Esophagus squamous epithelium (tissue), 4 donors: ENCODE measurements at regions not wholly inside any gene's neighbourhood (a gene's known extent, or its start where the extent isn't known, plus 50 kb on each side); places are given as distances from the start of the nearest gene placed in this dataset.

Experiments
- POLR2A ChIP-seq, 4 donors: fragments of 450-650 bp; IDR thresholded peaks; one replicate each; pipeline ENCODE4 v1.6.1; 2017; ENCODE audit warnings: antibody characterized with exemption in 4 of 4, mild to moderate bottlenecking in 4 of 4, moderate library complexity in 3 of 4
- TF ChIP-seq, protein P1 (sequence below), 6 experiments: fragments of 450-650 bp in 4 of 6; fragments of 200-600 bp in 2 of 6; sonication (generic) in 2 of 6; IDR thresholded peaks; one replicate each; pipeline ENCODE4 v1.5.1; 2016 to 2019; ENCODE audit warnings: antibody characterized with exemption in 6 of 6, mild to moderate bottlenecking in 4 of 6, moderate library complexity in 4 of 6

DNA sequence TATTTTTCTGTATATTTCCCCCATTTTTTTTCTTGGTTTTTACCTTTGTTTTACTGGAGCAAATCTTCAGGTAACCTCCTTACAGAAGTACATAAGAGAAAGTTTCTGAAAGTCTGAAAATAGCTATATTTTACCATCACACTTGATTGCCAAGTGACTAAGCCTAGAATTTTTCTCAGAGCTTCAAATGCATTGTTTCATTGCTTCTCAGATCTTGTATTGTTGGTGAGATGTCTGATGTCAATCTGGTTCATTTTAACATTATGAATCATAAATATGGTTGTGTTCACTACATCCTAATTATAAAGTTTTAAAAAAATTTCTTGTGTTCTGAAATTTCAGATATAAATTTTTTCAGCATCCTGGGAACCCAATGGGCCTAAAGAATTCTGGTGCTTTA lies 228.2 kb downstream of the AHR start:
- TF ChIP-seq POLR2A (IDR thresholded peaks at IDR 0.05) = no peak
- TF ChIP-seq, protein P1, sequence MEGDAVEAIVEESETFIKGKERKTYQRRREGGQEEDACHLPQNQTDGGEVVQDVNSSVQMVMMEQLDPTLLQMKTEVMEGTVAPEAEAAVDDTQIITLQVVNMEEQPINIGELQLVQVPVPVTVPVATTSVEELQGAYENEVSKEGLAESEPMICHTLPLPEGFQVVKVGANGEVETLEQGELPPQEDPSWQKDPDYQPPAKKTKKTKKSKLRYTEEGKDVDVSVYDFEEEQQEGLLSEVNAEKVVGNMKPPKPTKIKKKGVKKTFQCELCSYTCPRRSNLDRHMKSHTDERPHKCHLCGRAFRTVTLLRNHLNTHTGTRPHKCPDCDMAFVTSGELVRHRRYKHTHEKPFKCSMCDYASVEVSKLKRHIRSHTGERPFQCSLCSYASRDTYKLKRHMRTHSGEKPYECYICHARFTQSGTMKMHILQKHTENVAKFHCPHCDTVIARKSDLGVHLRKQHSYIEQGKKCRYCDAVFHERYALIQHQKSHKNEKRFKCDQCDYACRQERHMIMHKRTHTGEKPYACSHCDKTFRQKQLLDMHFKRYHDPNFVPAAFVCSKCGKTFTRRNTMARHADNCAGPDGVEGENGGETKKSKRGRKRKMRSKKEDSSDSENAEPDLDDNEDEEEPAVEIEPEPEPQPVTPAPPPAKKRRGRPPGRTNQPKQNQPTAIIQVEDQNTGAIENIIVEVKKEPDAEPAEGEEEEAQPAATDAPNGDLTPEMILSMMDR (IDR thresholded peaks at IDR 0.05) = no peak
